GM18870 (cell line): ENCODE measurements at regions not wholly inside any gene's neighbourhood (a gene's known extent, or its start where the extent isn't known, plus 50 kb on each side); places are given as distances from the start of the nearest gene placed in this dataset.

Source experiments
- ATAC-seq: cut with Tn5 transposase; IDR thresholded peaks from one replicate; pipeline ENCODE4 v1.9.1; 2021; ENCODE audit warnings: moderate library complexity; ENCODE audit not compliant: unreplicated experiment

DNA sequence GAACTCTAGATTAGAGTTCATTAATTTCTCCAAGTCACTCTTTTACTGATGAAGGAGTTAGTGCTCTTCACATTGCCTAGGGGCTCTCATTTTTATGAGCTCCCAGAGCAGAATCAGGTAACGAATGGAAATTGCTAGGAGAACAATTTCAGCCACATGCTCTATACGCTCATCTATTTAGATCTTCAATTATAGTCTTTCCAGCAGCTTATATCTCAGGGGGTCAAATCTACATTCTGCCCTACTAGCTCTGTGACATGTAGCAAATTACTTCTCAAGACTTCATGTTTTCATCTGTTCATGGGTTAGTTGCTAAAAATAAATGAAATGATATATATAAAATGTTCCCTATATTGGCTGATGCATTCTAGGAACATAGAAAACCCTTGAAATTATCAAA, 183.6 kb downstream of the PLPP3 start:
- no peak for ATAC-seq

DNA sequence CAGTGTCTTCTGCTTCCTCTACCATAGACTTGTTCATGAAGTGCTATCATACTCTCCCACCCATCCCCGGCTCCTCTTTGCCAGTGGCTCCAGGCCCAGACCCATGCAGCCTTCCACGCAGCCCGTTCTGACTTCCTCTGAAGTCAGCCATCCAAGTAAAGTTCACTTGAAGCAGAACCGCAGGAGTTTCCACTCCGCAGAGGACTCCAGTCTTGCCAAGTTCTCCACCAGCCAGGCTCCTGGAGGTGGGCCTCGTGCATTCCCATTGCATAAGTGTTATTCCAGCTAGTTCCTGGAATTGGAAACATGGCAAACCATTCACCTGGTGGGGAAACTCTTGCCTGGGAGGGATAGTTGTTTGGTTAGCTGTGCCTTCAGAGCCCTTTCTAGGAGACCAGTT, 185.1 kb downstream of the PLPP3 start:
- ATAC-seq: no peak

DNA sequence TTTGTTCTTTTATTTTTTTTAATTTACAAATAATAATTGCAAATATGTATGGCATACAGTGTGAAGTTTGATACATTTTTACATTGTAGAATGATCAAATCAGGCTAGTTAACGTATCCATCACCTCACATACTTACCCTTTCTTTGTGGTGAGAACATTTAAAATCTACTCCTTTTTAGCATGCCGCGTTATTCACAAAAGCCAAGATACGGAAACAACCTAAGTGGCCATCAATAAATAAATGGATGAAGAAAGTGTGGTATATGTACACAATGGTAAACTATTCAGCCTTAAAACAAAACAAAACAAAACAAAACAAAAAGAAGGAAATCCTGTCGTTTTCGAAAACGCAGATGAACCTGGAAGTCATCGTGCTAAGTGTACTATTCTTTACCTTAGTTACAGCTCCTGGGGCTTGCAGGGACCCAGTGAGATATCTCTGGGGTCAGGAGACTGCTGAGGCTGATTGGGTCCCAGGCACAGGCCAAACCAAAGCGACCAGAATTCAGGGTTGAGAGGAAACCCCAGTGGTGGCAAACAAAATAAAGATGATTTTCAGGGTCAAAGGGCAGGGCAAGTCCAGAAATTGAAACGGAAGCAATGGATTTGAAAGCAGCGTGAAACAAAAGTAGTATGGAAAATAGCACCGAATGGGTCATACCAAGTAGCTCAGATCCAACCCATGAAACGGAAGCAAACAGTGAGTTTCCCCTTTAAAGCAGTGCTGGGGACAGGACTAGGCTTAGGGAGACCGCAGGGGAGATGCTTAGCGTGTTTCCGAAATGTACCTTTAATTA, 188.2 kb downstream of the PLPP3 start:
- ATAC-seq: no peak

DNA sequence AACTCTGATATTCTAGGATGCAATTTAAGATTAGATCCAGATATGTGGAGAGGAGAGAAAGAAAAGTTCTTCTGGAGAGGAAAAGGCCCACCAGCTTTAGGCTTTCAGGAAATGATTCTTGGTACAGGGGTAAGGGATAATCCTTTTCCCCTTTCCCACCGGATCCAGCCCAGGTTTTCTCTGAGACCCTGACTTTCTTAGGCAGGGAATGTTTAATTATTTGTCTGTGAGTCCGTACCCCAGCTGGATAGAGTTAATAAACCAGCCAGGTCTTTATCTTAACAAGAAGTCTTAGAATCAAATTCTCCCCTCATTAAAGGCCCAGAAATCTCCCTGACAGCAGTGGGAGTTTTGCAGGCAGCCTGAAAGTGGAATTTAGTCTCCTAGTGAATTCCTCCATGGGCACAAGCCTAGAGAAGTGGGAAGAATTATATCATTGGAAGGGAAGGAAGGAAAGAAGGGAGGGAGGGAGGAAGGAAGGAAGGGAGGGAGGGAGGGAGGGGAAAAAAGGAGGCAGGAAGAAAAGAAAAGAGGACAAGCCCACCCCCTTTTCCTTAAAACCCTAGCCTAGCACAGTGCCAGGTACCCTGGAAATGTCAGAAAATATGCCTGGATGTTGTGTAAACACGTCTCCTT, 189.0 kb downstream of the PLPP3 start:
- ATAC-seq: no peak

DNA sequence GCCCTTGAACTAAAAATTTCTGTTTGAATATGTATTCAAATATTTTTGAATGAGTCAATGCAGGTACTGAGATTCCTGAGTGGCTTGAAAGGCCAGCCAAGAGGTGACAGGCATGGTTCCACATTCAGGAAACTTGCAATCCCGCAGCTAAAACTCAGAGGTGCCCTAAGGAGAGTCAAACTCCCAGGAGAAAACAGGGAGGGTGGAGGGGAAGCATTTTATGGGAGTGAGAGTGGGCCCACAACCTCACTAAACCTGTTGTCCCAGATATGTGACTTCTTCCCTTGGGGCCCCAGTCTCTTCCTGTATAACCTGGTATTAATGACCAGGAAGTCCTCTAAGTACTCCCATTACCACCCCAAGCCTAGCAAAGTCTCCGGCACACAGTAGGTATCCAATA, 189.6 kb downstream of the PLPP3 start:
- ATAC-seq: no peak

DNA sequence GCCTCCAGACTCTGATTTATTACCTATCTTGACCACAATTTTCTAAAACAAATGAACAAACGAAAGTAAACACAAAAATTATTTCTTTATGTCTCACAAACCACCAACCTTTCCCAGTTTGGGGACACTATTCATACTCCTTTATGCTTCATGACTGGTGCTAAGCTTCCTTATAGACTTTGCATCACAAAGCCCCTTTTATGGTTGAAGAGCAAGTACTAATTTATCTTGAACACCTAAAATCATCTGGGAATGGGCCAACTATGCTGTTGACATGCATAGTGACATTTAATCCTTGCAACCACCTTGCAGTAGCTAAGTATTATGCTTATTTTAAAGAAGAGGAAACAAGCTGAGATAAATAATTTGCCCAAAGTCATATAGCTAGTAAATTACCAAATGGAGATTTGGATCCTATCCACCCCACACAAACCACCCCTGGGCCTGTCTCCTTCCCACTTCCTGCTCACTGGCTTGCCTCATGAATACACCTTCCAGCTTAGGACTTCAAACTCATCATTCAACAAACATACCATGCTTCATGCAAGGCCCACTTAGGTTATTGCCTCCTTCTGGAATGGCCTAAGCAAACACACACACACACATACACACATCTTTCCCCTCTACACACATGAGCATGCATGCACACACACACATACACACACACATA, 192.2 kb downstream of the PLPP3 start:
- no peak for ATAC-seq

DNA sequence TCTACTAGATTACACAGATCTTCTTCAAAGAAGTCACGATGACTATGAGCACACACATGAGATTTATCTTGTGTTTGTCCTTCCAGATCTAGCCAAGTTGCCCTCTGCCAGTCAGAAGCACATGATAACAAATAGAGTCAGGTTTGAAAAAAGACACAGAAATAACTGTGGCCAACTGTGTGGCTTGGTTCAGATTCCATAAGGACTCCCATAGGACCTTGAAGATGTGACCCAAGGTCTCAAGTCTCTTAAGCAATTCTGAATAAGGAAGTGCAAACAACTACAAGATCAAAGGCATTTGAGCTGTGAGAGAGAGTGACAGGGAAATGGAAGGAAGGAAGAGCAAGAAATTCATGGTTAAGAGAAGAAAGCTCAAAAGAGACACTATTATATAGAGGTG, 194.0 kb downstream of the PLPP3 start:
- no peak for ATAC-seq

DNA sequence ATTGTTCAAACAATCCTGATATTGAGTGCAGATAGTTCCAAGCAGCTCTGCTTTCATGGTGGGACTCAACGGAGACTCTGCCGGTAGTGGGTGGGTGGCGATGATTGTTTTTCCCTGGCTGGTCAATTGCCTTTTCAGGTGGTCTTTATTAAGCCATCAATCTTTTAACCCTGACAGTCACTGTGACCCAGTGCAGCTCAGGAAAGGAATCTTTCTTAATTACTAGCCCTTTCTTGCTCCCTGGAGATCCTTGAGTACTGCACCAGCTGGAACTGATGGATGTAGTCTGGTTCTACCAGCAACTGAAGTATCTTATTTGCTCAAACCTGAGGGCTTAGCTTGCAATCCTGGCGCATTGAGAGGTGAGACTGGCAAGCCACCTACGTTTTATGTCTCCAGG, 196.4 kb downstream of the PLPP3 start:
- no peak for ATAC-seq

DNA sequence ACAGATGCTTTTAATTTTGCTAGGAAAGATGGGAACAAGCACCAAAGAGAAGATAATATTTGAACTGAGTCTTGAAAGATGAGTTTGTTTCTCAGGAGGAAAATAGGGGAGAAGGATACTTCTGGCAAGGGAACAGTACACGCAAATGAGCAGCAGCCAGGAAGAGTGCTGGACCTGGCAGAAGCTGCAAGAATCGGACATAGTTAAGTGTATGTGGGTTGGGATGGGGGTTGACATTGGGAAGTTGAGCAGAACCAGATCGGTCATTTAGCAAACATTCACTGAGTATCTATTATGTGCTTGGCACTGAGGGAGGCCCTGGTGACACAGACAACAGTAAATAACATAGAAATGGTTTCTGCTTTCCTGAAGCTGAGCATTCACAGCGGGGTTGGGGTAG, 198.8 kb downstream of the PLPP3 start:
- ATAC-seq: no peak

DNA sequence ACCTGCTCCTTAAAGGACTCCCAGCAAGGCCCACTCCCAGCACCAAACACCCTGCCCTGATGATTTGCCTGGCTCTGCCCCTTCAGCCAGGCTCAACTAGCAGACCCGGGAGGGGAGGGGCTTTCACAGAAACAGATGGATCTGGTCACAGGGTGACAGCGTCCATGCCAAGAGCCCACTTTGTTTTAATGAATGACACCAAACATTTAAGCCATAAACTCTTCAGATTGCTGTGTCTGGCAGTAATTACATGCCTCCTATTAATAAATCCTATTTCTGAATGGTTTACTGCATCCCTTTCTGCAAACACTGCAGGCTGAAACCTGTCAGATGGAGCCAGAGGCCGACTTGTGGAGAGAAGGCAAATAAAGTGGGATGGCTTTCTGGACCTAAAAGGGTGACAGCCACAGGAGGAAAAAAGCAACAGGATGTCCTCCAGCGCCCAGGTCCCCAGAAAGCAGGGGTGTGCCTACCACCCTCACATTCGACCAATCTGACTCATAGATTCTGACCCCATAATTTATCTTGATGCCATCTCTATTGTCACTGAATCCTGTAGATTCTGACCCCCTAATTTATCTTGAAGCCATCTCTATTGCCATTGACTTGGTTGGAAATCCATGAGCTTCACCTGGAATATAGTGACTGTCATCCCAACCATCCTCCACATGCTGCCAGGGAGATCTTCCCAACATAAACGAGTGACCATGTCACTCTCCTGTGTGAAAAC, 200.9 kb downstream of the PLPP3 start:
- ATAC-seq: no peak

DNA sequence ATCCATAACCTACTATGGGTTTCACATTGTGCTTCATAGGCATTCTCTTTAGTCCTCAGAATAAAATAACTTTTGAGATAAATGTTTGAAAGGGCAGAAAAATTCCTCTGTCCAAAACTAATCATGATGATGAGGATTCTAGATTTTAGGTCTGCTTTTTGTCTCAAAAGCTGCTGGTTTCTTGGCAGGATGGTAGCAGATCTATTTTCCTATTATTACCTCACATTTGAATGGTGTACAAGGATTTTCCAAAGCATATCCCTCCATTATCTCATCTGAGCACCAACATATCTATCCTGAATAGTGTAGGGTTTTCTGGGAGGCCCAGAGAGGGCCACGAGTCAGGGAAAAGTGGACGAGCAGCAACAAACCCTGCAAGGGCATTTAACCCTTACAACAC, 201.9 kb downstream of the PLPP3 start:
- ATAC-seq: no peak

DNA sequence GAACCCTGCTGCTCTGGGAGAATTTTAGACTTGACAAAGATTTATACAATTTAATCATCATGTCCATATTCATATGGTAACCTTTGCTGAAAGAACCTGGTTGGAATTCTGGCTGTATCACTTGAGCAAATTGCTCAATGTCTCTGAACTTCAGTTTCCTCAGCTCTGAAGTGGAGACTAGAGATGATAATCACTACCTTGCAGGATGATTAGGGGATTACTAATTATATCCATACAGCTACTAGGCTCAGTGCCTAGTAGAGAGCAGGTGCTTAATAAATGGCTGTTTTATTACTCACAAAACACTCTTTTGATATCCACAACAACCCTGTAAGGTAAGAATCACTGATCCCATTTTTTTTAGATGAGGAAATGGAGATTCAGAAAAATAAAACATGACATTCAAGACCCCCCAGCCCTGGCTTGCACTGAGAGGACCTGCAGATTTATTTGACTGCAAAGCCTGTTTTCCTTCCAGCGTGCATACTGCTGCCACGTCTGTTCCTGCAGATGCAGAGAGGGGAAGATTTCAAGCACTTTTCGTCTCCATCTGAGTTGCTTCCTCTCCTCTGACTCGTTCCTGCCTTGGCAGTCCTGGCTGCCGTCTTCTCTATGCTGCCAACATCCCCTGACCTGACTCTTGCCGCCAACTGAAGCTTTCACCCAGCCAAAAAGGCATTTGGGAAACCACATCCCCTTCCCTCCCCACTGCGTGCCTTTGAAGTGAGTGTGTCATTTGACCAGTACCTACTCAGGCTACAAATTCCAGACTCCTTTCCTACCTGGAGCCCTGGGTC, 203.0 kb downstream of the PLPP3 start:
- ATAC-seq: no peak

DNA sequence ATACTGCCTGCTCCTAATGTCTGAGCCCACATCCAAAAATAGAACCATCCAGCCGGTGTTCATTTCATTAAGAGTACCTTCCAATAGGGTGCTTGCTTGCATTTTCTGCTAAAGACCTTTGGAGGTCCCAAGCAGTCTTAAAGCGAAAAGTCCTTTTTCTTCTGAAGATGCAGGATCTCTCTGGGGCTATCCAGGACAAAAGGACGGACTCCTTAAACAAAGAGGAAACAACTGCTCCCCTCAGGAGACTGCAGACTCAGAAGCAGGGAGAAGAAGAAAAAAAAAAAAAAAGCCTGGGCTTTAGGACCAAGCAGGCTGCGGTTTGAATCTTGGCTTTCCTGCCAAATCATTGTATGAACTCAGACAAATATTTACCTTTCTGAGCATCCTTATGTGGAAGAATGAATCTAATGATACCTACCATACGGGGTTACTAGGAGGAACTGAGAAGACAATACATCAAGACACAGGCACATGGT, 204.0 kb downstream of the PLPP3 start:
- ATAC-seq: no peak

DNA sequence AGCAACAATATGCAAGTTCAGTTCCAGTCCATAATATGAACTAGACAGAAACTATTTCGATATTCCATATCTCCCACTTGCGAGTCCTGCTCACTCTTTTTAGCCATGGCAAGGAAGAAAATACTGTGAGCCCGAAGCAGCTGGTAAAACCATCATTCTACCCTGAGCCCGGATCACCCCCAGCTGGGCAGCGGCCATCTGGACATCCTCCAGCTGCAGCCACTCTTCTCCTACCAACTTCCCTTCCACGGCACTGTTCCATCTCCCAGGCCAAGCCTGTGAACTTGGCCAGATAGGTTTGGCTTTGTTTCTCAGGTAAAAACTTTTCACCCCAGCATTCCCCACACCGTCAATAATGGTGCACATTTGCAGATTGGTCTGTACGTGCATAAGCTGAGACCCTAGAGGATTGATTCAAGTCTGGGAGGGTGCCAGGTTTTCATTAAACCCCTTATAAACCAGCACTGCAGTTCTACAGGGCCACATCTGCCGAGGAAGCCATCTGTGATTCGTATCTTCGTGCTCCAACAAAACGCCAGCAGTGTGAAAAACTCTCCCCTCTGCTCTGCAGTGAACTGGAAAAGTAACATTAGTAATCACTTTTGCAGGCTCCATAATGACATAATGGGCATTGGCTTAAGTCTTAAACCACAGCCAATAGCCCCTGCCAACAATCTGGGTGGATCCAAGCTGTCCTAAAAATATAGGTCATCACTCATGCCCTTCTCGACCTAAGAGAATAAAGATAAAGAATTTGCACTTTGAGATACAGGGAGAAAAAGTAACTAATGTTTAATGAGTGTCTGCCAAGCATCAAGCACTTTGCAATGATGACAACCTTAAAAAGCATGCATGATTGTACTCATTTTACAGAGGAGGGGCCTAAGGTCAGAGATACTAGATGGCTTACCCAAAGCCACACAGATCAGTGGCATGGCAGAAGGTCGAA, 205.1 kb downstream of the PLPP3 start:
- no peak for ATAC-seq

DNA sequence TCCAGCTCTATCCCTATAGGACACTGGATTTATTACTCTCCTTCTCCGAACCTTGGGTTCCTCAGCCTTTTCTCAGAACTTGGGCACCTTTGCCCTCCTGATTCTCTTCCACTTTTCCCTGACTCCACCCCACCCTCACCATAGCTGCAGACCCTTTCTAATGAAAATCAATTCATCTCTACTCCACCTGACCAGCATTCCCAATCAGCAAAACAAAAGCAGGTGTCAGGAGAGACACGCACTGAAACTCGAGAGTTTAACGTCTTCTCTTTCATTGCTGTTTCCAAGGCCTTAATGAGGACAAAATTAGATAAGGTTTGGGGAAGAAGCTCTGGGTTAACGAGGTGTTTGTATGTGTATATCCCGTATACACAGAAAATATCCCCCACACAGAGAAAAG, 208.8 kb downstream of the PLPP3 start:
- ATAC-seq: no peak

DNA sequence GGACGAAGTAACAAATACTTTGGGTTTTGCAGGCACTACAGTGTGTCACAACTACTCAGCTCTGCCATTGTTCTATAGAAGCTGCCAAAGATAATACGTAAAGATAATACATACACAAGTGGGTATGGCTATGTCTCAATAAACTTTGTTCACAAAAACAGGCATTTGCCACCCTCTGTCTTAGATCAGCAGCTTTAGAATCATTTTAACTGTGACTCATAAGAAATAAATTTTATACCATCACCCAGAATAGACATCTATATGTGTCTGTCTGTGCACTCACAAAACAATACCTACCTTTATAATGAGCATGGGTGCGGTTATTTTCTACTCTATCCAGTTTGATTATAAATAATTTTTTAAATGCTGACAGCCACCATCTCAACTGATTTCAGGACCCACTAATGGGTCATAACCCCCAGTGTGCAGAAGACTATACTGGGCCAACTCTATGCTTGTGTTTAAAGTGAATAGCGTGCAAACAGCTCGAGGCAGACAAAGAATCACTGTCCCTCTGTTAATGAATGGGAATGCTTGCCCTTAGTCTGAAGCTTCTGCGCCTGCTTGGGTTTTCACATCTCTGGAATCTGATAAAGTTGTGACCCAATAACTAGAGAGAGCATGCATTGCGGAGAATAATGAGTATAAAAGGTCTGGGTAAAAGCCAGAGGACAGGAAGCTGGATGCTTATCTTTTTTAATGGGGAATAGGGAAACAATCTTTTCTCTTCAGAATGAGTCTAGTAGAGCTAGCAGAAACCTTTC, 216.2 kb downstream of the PLPP3 start:
- ATAC-seq: no peak

DNA sequence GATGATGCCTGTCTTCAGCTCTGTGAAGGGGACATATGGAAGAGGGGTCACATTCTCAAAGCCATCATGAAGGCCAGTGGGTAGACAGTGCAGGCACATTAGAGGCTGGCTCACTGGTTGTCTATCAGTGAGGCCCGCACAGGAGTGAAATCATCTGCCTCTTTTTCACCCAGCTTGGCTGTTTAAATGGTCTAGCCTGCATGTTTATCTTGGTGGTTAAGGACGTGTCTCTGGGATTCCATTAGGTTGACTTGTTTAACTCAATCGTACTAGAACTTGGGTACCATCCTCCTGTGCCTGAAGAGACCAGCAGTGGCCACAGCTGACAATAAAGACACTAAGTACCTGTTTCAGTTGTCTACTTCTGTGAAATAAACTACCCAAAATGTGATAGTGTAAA, 219.3 kb downstream of the PLPP3 start:
- no peak for ATAC-seq

DNA sequence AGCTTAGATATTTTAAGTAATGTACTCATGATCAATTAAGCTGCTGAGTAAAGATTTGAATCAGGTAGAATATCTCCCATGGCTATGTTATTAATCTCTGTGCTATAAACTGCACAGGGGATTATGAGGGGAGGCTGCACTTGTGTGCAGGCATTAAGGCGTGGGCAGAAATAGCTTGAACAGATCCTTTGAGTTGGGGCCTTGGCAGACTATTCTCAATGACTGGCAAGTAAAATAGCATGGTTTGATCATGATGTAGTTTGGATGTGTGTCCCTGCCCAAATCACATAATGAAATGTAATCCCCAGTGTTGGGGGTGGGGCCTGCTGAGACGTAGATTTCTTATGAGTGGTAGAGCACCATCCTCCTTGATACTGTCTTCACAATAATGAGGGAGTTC, 220.3 kb downstream of the PLPP3 start:
- ATAC-seq: no peak
